ENCODE measurements at regions not wholly inside any gene's neighbourhood (a gene's known extent, or its start where the extent isn't known, plus 50 kb on each side); places are given as distances from the start of the nearest gene placed in this dataset.

DNA sequence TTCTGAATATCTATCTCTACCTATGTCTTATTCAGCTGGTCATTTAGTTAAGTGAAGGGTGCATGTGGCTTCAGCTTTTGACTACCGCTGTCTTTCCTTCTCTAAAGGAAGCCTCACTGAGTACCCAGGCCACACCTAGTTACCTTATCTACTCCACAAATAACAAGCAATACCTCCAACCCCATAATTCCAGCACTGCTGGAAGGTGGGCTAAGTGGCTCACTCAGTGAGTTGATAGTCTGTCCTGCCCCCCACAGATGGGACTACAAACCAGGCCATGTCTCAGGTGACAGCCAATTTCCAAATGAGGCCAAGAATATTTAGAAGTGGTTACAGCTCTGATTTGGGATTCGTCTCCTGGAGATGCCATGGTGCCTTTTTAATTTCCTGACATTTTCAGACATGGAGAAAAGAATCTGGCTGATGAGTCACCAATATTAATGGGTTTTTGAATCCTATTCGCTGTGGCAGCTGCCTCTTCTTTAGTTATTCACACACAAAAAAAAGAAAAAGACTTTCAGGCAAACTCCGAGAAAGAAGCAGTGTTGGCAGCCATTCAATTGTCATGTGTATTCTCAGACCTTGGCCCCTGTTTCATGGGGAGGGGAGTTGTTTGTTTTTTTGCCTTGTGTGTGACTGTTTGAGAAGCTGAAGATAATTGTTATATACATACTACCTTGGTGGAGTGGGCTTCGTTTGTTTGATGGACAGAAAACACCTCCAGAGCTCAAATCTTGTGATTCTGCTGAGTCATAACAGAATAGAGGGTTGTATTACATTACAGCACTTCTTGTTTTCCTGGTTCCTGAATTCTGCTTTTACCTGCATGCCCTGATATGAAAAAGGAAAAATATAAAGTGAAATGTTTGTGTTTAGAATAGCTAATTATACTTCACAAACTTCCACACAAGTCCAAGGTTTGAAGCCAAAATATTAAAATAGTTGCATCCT is 64.2 kb downstream of the SCG2 start:
- Mint-ChIP-seq H3K4me3 (no peak overlapping the region), H3K27me3 (no peaks in the 10 kb centered on the region), H3K27ac (no peak overlapping the region), H3K4me1 (no peaks in the 10 kb centered on the region), H3K36me3 (no peaks in the 10 kb centered on the region), H3K9me3 (no peaks in the 10 kb centered on the region)

DNA sequence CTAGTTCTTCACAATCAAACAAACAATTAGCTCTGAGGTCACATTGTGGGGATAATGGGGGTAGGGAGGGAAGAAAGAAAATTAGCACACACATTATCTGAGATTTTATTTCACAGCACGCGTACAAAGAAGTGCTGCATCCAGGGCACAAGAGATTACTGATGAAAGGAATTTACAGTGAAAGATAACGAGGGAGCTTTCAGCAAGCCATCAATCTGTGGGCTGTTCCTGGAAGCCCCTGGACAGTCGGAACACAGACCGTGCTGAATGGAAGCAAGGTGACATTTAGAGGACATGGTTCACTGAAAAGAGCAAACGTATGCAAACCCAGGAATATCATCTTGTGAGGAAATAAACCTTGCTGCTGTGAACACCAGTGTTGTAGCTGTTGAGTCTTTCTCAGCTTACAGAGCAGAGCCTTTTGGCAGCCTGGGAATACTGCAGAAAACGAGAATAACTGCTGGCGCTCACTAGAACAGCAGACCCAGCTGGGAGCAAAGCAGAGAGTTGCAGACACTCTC is 63.2 kb downstream of the SCG2 start:
- no peaks in the 10 kb centered on the region for H3K36me3 Mint-ChIP-seq

DNA sequence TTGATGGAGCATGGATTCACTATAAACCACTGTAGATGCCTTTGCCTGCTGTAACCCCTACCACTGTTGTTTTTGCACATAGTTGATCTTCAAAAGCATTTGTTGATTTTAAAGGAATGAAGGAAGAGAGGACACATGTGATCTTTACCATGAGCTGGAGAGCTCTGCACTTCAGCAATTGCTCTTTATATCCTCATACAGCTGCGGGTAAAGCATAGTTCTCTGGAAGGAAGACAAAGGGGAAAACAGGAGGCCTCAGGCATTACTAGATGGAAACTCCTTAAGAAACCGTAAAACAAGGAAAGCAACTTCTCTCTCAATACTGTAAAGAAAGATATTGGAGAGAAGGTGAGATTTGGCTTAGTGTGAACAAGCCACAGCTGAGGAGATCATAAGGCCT is 60.6 kb downstream of the SCG2 start:
- no peaks in the 10 kb centered on the region for H3K9me3 Mint-ChIP-seq
- H3K4me1 Mint-ChIP-seq: no peaks in the 10 kb centered on the region
- H3K27ac Mint-ChIP-seq: no peak overlapping the region
- no peaks in the 10 kb centered on the region for H3K36me3 Mint-ChIP-seq
- H3K4me3 Mint-ChIP-seq: no peak overlapping the region
- no peaks in the 10 kb centered on the region for H3K27me3 Mint-ChIP-seq

More for the DNA sequence above, 63.2 kb downstream of the SCG2 start:
- H3K27ac Mint-ChIP-seq: no peak overlapping the region
- H3K27me3 Mint-ChIP-seq: no peaks in the 10 kb centered on the region
- no peak overlapping the region for H3K4me3 Mint-ChIP-seq
- H3K9me3 Mint-ChIP-seq: no peaks in the 10 kb centered on the region
- no peaks in the 10 kb centered on the region for H3K4me1 Mint-ChIP-seq

DNA sequence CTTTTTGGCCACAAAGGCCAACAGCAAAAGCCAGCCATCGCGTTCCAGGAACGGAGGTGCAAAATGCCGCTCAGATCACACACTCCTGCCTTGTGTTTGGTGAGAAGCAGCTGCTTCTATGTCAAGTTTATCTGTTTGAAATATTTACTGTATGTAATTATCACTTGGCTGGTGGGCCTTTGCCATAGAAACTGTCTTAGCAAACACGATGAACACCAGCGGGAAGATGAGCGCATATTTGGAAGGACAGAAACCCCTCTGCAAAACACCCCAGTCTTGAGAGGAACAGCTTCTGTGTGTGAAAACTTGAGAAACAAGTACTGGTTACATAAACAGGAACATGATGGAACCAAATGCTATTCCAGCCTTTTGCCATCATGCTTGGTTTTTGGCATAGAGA is 59.7 kb downstream of the SCG2 start:
- H3K4me3 Mint-ChIP-seq: no peak overlapping the region

DNA sequence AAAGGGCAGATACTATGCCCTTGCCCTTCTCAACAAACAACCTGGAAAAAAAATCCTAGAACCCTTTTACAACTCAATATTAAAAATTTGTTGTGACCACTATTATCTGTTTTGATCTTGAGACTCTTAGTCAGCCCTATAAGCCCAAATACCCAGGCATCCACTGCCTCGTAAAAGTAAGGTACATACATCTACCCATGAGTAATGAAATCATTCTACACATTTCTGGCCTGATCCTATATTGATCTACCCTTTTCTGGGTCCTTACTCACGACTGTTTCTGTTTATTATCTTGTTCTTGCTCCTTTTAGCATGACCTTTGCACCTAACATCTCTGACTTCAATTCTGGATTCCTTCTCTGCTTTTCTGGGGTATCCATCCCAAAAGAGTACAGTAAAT is 56.8 kb downstream of the SCG2 start:
- Mint-ChIP-seq H3K27me3 (peaks cover 2% of the 10 kb centered on the region), H3K4me1 (no peaks in the 10 kb centered on the region), H3K4me3 (no peak overlapping the region), H3K9me3 (no peaks in the 10 kb centered on the region), H3K36me3 (no peaks in the 10 kb centered on the region), H3K27ac (no peak overlapping the region)

More for the DNA sequence above, 59.7 kb downstream of the SCG2 start:
- H3K4me1 Mint-ChIP-seq: no peaks in the 10 kb centered on the region
- no peak overlapping the region for H3K27ac Mint-ChIP-seq
- H3K9me3 Mint-ChIP-seq: no peaks in the 10 kb centered on the region
- H3K36me3 Mint-ChIP-seq: no peaks in the 10 kb centered on the region
- no peaks in the 10 kb centered on the region for H3K27me3 Mint-ChIP-seq

DNA sequence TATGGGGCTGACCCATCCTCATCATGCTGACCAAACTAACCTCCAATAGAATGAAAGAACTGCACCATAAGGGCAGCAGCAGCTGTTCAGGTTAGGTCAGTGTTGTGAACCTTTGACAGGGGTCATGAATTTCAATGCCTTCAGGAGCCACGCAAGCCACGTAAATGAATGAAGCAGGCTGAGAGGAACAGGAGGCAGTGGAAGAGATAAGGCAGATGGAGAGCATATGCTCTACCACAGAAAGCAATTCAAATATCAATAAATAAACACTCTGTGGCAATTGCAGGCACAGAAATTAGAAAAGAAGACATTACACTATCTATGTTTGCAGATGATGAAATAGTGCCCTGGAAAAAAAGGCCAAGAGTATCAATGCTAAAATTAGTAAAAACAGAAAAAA is 56.3 kb downstream of the SCG2 start:
- Mint-ChIP-seq H3K4me1 (no peaks in the 10 kb centered on the region), H3K9me3 (no peaks in the 10 kb centered on the region), H3K27ac (no peak overlapping the region), H3K4me3 (no peak overlapping the region), H3K36me3 (no peaks in the 10 kb centered on the region), H3K27me3 (peaks cover 2% of the 10 kb centered on the region)
